HepG2 (cell line): ENCODE measurements at regions not wholly inside any gene's neighbourhood (a gene's known extent, or its start where the extent isn't known, plus 50 kb on each side); places are given as distances from the start of the nearest gene placed in this dataset.

Experiments used
- AHR ChIP-seq: IDR thresholded peaks from 2 replicates; pipeline ENCODE4 v1.6.1; 2018; ENCODE audit warnings: missing genetic modification reagents, missing compliant biosample characterization
- ARID5B ChIP-seq: IDR thresholded peaks from 2 replicates; pipeline ENCODE4 v1.4.0; 2020; ENCODE audit warnings: mild to moderate bottlenecking, missing genetic modification reagents
- FOXA3 ChIP-seq: IDR thresholded peaks from 2 replicates; pipeline ENCODE4 v1.6.1; 2016; ENCODE audit warnings: missing genetic modification reagents, missing compliant biosample characterization
- HNF4A ChIP-seq: sonication (generic); formaldehyde crosslinking; IDR thresholded peaks from 2 replicates; pipeline ENCODE4 v1.4.0; 2020; ENCODE audit warnings: missing genetic modification reagents
- KAT8 ChIP-seq: IDR thresholded peaks from 2 replicates; pipeline ENCODE4 v1.6.1; 2016; ENCODE audit warnings: missing genetic modification reagents, missing compliant biosample characterization
- ZNF451 ChIP-seq: sonication (generic); formaldehyde crosslinking; IDR thresholded peaks from 2 replicates; pipeline ENCODE4 v1.5.0; 2020; ENCODE audit warnings: mild to moderate bottlenecking, missing genetic modification reagents
- TF ChIP-seq, protein P1 (sequence below): sonication (generic); formaldehyde crosslinking; conservative IDR thresholded peaks from 2 replicates; pipeline ENCODE4 v1.4.0; 2020; ENCODE audit warnings: mild to moderate bottlenecking, missing genetic modification reagents, moderate library complexity

DNA sequence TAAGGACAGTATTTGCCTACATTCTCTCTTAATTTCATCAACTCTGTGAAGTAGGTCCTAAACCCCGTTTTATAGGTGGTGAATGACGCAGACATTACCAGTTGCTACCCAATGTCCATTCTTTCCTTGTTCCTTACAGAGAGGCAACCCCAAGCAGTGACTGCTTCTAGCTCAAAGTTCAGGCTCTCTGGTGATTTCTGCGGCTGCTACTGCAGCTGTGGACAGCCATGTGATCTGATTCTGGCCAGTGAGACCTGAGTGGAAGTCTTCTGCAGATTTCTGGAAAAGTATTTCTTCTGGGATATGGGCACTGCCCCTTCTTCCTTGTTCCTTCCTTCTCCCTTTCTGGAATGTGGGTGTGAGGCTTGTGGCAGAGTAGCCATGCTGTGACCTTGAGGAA, 82.9 kb downstream of the ARF6 start (continued):
- TF ChIP-seq AHR (CRISPR knock-in tag): no peak
- TF ChIP-seq ARID5B (CRISPR knock-in tag): peak; percentile 29; the same call in 1 of the 2 replicates
- peak; percentile 76 for TF ChIP-seq HNF4A (CRISPR knock-in tag)
- TF ChIP-seq ZNF451: no peak
- TF ChIP-seq KAT8 (CRISPR knock-in tag): 0 out of 2 replicates have a peak, but pooled peaks have one; percentile 16
- TF ChIP-seq, protein P1, sequence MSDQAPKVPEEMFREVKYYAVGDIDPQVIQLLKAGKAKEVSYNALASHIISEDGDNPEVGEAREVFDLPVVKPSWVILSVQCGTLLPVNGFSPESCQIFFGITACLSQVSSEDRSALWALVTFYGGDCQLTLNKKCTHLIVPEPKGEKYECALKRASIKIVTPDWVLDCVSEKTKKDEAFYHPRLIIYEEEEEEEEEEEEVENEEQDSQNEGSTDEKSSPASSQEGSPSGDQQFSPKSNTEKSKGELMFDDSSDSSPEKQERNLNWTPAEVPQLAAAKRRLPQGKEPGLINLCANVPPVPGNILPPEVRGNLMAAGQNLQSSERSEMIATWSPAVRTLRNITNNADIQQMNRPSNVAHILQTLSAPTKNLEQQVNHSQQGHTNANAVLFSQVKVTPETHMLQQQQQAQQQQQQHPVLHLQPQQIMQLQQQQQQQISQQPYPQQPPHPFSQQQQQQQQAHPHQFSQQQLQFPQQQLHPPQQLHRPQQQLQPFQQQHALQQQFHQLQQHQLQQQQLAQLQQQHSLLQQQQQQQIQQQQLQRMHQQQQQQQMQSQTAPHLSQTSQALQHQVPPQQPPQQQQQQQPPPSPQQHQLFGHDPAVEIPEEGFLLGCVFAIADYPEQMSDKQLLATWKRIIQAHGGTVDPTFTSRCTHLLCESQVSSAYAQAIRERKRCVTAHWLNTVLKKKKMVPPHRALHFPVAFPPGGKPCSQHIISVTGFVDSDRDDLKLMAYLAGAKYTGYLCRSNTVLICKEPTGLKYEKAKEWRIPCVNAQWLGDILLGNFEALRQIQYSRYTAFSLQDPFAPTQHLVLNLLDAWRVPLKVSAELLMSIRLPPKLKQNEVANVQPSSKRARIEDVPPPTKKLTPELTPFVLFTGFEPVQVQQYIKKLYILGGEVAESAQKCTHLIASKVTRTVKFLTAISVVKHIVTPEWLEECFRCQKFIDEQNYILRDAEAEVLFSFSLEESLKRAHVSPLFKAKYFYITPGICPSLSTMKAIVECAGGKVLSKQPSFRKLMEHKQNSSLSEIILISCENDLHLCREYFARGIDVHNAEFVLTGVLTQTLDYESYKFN (CRISPR knock-in tag): 0 out of 2 replicates have a peak, but pooled peaks have one; percentile 10
- 0 out of 2 replicates have a peak, but pooled peaks have one; percentile 2 for TF ChIP-seq FOXA3 (CRISPR knock-in tag)
